ENCODE measurements at regions not wholly inside any gene's neighbourhood (a gene's known extent, or its start where the extent isn't known, plus 50 kb on each side); places are given as distances from the start of the nearest gene placed in this dataset.

GRCh38 chr15:38745626-38746025 lies 181.0 kb upstream of the RASGRP1 start:
- H3K27ac ChIP-seq (ENCODE audit: extremely low read length, insufficient read depth, low read length) = no peak overlapping the region
- no peak for ATAC-seq
- H3K4me1 ChIP-seq (ENCODE audit: insufficient read depth, low read length) = no peaks in the 10 kb centered on the region
- no peaks in the 10 kb centered on the region for H3K79me2 ChIP-seq (ENCODE audit: insufficient read depth, low read length)
- no peak overlapping the region for H3K9ac ChIP-seq (ENCODE audit: insufficient read depth, low read depth, low read length)
- TF ChIP-seq CBFB (CRISPR knock-in tag; IDR thresholded peaks at IDR 0.05) (no peak), MNT (IDR thresholded peaks at IDR 0.05) (peak; percentile 67)
- no peaks in the 10 kb centered on the region for H3K9me3 ChIP-seq (ENCODE audit: low read length)
- ChIA-PET CTCF (ENCODE audit: low intra/inter-chr PET ratio, low total read pairs) (no interaction called here), POLR2A (no interaction called here)
- in situ Hi-C loops (cut with HindIII; ENCODE audit: extremely low pct_ligation_motif_present, low pct_unique_long_range_greater_than_20kb) = no loop called here
- BruUV-seq (replicated peaks) = no TSS peak
- no peak for FAIRE-seq
- WGBS (ENCODE audit: low lambda C conversion rate) = 0% methylated on average over 3 of the region's 3 CpGs
- H4K20me1 ChIP-seq (ENCODE audit: insufficient read depth, low read length) = no peaks in the 10 kb centered on the region
- no peaks in the 10 kb centered on the region for H3K36me3 ChIP-seq (replicated peaks in 1 of 2; ENCODE audit: control insufficient read depth in 1 of 2, insufficient read depth in 2 of 2, low read length in 2 of 2)
- DNase-seq (ENCODE audit: low spot score) = no peak
- no peak overlapping the region for H3K4me2 ChIP-seq (ENCODE audit: low read depth, low read length)
- intact Hi-C loops (cut with micrococcal nuclease; ENCODE audit: unreplicated experiment) = no loop called here
- H3K4me3 ChIP-seq (replicated peaks in 1 of 3; ENCODE audit: insufficient read depth in 1 of 3, low read depth in 2 of 3, low read length in 3 of 3) = no peak overlapping the region
- H2AFZ ChIP-seq (ENCODE audit: low read length) = no peak overlapping the region
- peaks cover 0 to 4% of the 10 kb centered on the region in 2 experiments; a peak in 1 of 5 replicates for H3K27me3 ChIP-seq (ENCODE audit: control insufficient read depth in 1 of 2, insufficient read depth in 2 of 2, low read length in 2 of 2)

GRCh38 chr15:38746211-38746610 lies 181.6 kb upstream of the RASGRP1 start:
- intact Hi-C loops (cut with micrococcal nuclease; ENCODE audit: unreplicated experiment) = no loop called here
- H3K9me3 ChIP-seq (ENCODE audit: low read length) = no peaks in the 10 kb centered on the region
- no peak overlapping the region for H3K4me2 ChIP-seq (ENCODE audit: low read depth, low read length)
- ATAC-seq = no peak
- no peak overlapping the region for H3K9ac ChIP-seq (ENCODE audit: insufficient read depth, low read depth, low read length)
- ChIA-PET POLR2A (no interaction called here), CTCF (ENCODE audit: low intra/inter-chr PET ratio, low total read pairs) (no interaction called here)
- no peak overlapping the region for H2AFZ ChIP-seq (ENCODE audit: low read length)
- no peak for TF ChIP-seq TCF12 (IDR thresholded peaks at IDR 0.05)
- TF ChIP-seq TCF12 (CRISPR knock-in tag; IDR thresholded peaks at IDR 0.05) = no peak
- no peak for TF ChIP-seq ZBTB33 (CRISPR knock-in tag; IDR thresholded peaks at IDR 0.05)
- TF ChIP-seq ARNT2 (CRISPR knock-in tag; IDR thresholded peaks at IDR 0.05; ENCODE audit: low read depth) = no peak
- H3K79me2 ChIP-seq (ENCODE audit: insufficient read depth, low read length) = no peaks in the 10 kb centered on the region
- in situ Hi-C loops (cut with HindIII; ENCODE audit: extremely low pct_ligation_motif_present, low pct_unique_long_range_greater_than_20kb) = no loop called here
- H3K36me3 ChIP-seq (replicated peaks in 1 of 2; ENCODE audit: control insufficient read depth in 1 of 2, insufficient read depth in 2 of 2, low read length in 2 of 2) = no peaks in the 10 kb centered on the region
- peaks cover 0 to 4% of the 10 kb centered on the region in 2 experiments; a peak in 1 of 5 replicates for H3K27me3 ChIP-seq (ENCODE audit: control insufficient read depth in 1 of 2, insufficient read depth in 2 of 2, low read length in 2 of 2)
- H3K27ac ChIP-seq (ENCODE audit: extremely low read length, insufficient read depth, low read length) = no peak overlapping the region
- H4K20me1 ChIP-seq (ENCODE audit: insufficient read depth, low read length) = no peaks in the 10 kb centered on the region
- WGBS (ENCODE audit: low lambda C conversion rate) = 0% methylated on average over 1 of the region's 1 CpG
- no peak overlapping the region for H3K4me3 ChIP-seq (replicated peaks in 1 of 3; ENCODE audit: insufficient read depth in 1 of 3, low read depth in 2 of 3, low read length in 3 of 3)
- no TSS peak for BruUV-seq (replicated peaks)
- DNase-seq (ENCODE audit: low spot score) = no peak
- no peaks in the 10 kb centered on the region for H3K4me1 ChIP-seq (ENCODE audit: insufficient read depth, low read length)
- FAIRE-seq = no peak
